Astrocyte (in vitro differentiated cells and primary cell): ENCODE measurements at regions not wholly inside any gene's neighbourhood (a gene's known extent, or its start where the extent isn't known, plus 50 kb on each side); places are given as distances from the start of the nearest gene placed in this dataset.

Experiments used
- EZH2 ChIP-seq: IDR thresholded peaks from 2 replicates; pipeline ENCODE4 v1.6.1; 2012; ENCODE audit warnings: mild to moderate bottlenecking, low read length, inconsistent platforms; ENCODE audit not compliant: insufficient read depth
- TF ChIP-seq, protein P1 (sequence below): IDR thresholded peaks from 2 replicates; pipeline ENCODE4 v1.5.1; 2011; ENCODE audit warnings: low read depth, mild to moderate bottlenecking, inconsistent platforms, low read length, moderate library complexity; ENCODE audit not compliant: insufficient read depth

DNA sequence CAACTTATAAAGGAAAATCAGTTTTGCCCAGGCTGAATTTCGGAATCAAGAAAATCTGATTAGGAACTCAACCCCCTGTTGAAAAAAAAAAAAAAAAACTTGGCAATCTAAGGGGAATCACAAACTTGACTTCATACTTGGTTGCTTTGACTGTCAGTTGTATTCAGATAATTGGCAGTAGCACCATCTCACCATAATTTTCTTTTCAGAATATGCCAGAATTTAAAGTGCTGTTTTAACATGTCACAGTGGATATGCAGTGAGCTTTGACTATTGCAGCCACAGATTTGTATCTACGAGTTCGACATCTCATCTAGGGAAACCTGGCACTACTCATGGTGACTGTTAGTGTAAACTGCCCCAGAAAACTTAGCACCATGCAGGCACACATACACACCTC lies 761.4 kb upstream of the KLHL29 start:
- TF ChIP-seq, protein P1, sequence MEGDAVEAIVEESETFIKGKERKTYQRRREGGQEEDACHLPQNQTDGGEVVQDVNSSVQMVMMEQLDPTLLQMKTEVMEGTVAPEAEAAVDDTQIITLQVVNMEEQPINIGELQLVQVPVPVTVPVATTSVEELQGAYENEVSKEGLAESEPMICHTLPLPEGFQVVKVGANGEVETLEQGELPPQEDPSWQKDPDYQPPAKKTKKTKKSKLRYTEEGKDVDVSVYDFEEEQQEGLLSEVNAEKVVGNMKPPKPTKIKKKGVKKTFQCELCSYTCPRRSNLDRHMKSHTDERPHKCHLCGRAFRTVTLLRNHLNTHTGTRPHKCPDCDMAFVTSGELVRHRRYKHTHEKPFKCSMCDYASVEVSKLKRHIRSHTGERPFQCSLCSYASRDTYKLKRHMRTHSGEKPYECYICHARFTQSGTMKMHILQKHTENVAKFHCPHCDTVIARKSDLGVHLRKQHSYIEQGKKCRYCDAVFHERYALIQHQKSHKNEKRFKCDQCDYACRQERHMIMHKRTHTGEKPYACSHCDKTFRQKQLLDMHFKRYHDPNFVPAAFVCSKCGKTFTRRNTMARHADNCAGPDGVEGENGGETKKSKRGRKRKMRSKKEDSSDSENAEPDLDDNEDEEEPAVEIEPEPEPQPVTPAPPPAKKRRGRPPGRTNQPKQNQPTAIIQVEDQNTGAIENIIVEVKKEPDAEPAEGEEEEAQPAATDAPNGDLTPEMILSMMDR: no peak
- no peak for TF ChIP-seq EZH2
